ENCODE measurements at regions not wholly inside any gene's neighbourhood (a gene's known extent, or its start where the extent isn't known, plus 50 kb on each side); places are given as distances from the start of the nearest gene placed in this dataset.

DNA sequence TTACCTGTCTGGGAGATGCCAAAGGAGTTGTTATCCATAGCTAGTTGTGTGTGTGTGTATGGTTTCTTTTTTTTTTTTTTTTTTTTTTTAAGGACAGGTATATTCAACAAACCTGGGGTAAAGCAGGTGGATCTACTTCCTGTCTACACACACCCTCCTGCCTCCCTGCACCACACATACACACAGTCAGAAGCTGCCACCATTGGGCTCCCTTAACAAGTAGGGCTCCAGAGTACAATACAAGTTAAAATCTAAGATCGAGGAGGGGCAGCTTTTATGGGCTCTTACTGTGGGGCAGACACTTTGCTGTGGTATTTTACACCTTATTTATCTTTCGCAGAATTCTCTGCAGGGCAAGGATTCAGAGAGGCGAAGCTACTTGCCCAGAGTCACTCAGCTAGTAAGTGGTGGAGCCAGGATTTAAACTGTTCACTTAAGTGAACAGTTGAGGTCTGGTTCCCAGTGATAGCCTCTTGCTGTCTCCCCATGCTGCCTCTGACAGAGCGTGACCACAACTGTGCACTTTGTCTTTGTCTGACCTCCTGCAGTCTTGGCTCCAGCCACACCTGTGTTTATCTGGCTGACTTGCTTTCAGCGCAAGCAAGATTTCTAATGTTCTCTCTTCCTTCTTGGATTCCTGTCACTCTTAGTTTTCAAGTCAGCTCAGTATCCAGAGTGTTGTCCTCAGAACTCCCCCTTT, 135.0 kb downstream of the CSNK2A3 start:
- TF ChIP-seq CTCF (IDR thresholded peaks at IDR 0.05), result no peak
- TF ChIP-seq POLR2A (IDR thresholded peaks at IDR 0.05), result no peak
- no peak for TF ChIP-seq POLR2AphosphoS5 (IDR thresholded peaks at IDR 0.05)
